Heart left ventricle (tissue), 13 donors: ENCODE measurements at regions not wholly inside any gene's neighbourhood (a gene's known extent, or its start where the extent isn't known, plus 50 kb on each side); places are given as distances from the start of the nearest gene placed in this dataset.

Experiments used
- POLR2A ChIP-seq, 2 donors: fragments of 450-650 bp; IDR thresholded peaks; one replicate each; pipeline ENCODE4 v1.6.1; 2017; ENCODE audit warnings: antibody characterized with exemption in 2 of 2, mild to moderate bottlenecking in 2 of 2, moderate library complexity in 2 of 2
- TF ChIP-seq, protein P1 (sequence below), 12 donors: fragments of 200-600 bp; sonication (generic) in 4 of 12; IDR thresholded peaks; one replicate each; pipeline versions ENCODE4 v1.5.0 to v1.8.0; 2018 to 2022; ENCODE audit warnings: antibody characterized with exemption in 12 of 12, mild to moderate bottlenecking in 5 of 12
- donor health status: ischemic (EF 13 %, LVEDD 7.1; RV severe dilation, severe dysfunction).
- donor health status: DM: no; HTN: yes; CAD: no.
- donor health status: DM: no; HTN: no; CAD: no.
- donor health status: ischemic (EF 25% LVEDD 6.9; RV normal size, moderate dysfunction).
- donor health status: ischemic (EF 25% LVEDD 5.7; RV mildly dilated, moderate dysfunction).
- donor health status: ischemic (EF 35%, LVEDD 5.7; RV mildly dilated, moderate dysfunction).
- donor health status: nonischemic (EF 11% LVEDD 7.7; RV severe dilation, severe dysfunction).
- donor health status: DM: yes; HTN: yes; CAD: no.
- donor health status: PGD.
- donor health status: ischemic (EF 29% LVEDD 5.4; RV normal size, mild dysfunction).
- donor health status: nonischemic (EF 23%, LVEDD 6.1; RV moderate dilation, normal function).

- no peak for TF ChIP-seq POLR2A (IDR thresholded peaks at IDR 0.05)
- TF ChIP-seq, protein P1, sequence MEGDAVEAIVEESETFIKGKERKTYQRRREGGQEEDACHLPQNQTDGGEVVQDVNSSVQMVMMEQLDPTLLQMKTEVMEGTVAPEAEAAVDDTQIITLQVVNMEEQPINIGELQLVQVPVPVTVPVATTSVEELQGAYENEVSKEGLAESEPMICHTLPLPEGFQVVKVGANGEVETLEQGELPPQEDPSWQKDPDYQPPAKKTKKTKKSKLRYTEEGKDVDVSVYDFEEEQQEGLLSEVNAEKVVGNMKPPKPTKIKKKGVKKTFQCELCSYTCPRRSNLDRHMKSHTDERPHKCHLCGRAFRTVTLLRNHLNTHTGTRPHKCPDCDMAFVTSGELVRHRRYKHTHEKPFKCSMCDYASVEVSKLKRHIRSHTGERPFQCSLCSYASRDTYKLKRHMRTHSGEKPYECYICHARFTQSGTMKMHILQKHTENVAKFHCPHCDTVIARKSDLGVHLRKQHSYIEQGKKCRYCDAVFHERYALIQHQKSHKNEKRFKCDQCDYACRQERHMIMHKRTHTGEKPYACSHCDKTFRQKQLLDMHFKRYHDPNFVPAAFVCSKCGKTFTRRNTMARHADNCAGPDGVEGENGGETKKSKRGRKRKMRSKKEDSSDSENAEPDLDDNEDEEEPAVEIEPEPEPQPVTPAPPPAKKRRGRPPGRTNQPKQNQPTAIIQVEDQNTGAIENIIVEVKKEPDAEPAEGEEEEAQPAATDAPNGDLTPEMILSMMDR (IDR thresholded peaks at IDR 0.05) = no peak
These were observed 116.0 kb upstream of the PPP1R26 start for GRCh38 chr9:135363596-135363995.
